Tibial nerve (tissue), 4 donors: ENCODE measurements at regions not wholly inside any gene's neighbourhood (a gene's known extent, or its start where the extent isn't known, plus 50 kb on each side); places are given as distances from the start of the nearest gene placed in this dataset.

ENCODE experiments used
- EP300 ChIP-seq, 2 donors: sonication (generic); formaldehyde crosslinking; IDR thresholded peaks; one replicate each; pipeline ENCODE4 v1.6.1; 2017; ENCODE audit warnings: antibody characterized with exemption in 2 of 2, mild to moderate bottlenecking in 1 of 2
- POLR2A ChIP-seq, 2 donors: fragments of 450-650 bp; IDR thresholded peaks; one replicate each; pipeline ENCODE4 v1.6.1; 2017; ENCODE audit warnings: antibody characterized with exemption in 2 of 2, mild to moderate bottlenecking in 2 of 2, moderate library complexity in 2 of 2
- TF ChIP-seq, protein P1 (sequence below), 5 experiments: fragments of 200-600 bp in 3 of 5; fragments of 450-650 bp in 2 of 5; sonication (generic) in 3 of 5; IDR thresholded peaks; one replicate each; pipeline ENCODE4 v1.5.1; 2016 to 2019; ENCODE audit warnings: antibody characterized with exemption in 5 of 5, mild to moderate bottlenecking in 3 of 5, moderate library complexity in 2 of 5

DNA sequence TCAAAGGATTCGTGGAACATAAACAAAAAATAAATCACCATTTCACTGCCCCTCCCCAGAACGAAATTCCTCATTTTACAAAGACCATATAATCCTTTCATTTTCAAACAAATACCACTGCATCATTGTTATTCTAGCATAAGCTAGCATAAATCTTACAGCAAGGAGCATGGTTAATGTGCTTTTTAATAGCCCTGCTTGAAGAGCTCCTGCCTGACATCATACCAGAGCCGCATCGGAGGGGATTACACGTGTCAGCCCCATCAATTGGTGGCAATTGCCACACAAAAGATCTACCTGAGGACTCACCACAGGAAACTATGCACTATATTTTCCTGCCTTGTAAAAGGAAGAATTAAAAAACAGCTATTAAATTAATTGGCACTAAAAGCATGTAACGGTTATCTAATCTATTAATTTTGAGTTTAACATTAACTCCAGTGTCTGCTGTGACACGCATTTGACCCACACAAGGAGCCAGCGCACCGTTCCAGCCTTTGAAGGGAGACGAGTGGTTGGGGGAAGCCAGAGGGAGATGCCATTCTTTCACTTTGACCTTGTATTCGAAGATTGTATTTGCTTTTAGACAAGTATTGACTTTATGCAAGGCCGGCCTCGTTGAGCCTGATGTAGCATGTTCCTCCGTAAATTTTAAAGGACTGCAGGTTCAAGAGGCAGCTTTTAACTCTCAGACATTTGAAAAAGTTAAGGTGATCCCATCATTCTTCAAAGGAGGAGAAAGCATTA is 261.1 kb upstream of the RNF32 start:
- TF ChIP-seq POLR2A (IDR thresholded peaks at IDR 0.05) (no peak), EP300 (IDR thresholded peaks at IDR 0.05) (no peak)
- TF ChIP-seq, protein P1, sequence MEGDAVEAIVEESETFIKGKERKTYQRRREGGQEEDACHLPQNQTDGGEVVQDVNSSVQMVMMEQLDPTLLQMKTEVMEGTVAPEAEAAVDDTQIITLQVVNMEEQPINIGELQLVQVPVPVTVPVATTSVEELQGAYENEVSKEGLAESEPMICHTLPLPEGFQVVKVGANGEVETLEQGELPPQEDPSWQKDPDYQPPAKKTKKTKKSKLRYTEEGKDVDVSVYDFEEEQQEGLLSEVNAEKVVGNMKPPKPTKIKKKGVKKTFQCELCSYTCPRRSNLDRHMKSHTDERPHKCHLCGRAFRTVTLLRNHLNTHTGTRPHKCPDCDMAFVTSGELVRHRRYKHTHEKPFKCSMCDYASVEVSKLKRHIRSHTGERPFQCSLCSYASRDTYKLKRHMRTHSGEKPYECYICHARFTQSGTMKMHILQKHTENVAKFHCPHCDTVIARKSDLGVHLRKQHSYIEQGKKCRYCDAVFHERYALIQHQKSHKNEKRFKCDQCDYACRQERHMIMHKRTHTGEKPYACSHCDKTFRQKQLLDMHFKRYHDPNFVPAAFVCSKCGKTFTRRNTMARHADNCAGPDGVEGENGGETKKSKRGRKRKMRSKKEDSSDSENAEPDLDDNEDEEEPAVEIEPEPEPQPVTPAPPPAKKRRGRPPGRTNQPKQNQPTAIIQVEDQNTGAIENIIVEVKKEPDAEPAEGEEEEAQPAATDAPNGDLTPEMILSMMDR (IDR thresholded peaks at IDR 0.05) = no peak
